A673 (cell line): ENCODE measurements at regions not wholly inside any gene's neighbourhood (a gene's known extent, or its start where the extent isn't known, plus 50 kb on each side); places are given as distances from the start of the nearest gene placed in this dataset.
"Not testable (repeated sequence)": the region's sequence is repeated elsewhere in the genome, so short reads cannot be mapped to it uniquely, and the experiment has no call there.

ENCODE experiments used
- BruUV-seq: library from RNA; stranded (reverse); fragments of 400-500 nt; replicated peaks from 2 replicates; lab custom pipeline; 2021; lab: Mats Ljungman, UMichigan
- CTCF ChIA-PET: fragments of 300-600 bp; sonication (Branson Sonifier 250); formaldehyde crosslinking; loops from one replicate; lab custom pipeline; 2022; ENCODE audit warnings: antibody characterized with exemption; lab: Charles Lee
- POLR2A ChIA-PET: fragments of 300-600 bp; sonication (Branson Sonifier 250); formaldehyde crosslinking; loops from one replicate; lab custom pipeline; 2022; ENCODE audit warnings: antibody characterized with exemption; ENCODE audit not compliant: low non-redundant PET; lab: Charles Lee
- DNase-seq: peaks from one replicate; pipeline ENCODE4 v3.0.0-alpha.2; 2015; ENCODE audit warnings: low spot score
- H3K27ac ChIP-seq: fragments of 200-600 bp; sonication (generic); 2 replicates; pipeline ENCODE4 v1.5.1; 2016; ENCODE audit warnings: mixed run types, low read depth, mild to moderate bottlenecking, mixed read lengths, antibody characterized with exemption, low read length; ENCODE audit not compliant: poor library complexity, severe bottlenecking
- H3K27me3 ChIP-seq: fragments of 200-600 bp; sonication (generic); replicated peaks from 2 replicates; pipeline ENCODE4 v1.6.1; 2017; ENCODE audit warnings: mixed run types, low read depth, mild to moderate bottlenecking, mixed read lengths, antibody characterized with exemption, low read length; ENCODE audit not compliant: insufficient read depth, poor library complexity
- H3K36me3 ChIP-seq: fragments of 200-600 bp; sonication (generic); 2 replicates; pipeline ENCODE4 v1.6.1; 2016; ENCODE audit warnings: mixed run types, mild to moderate bottlenecking, mixed read lengths, antibody characterized with exemption, low read length; ENCODE audit not compliant: insufficient read depth, poor library complexity, severe bottlenecking
- H3K4me1 ChIP-seq: fragments of 200-600 bp; sonication (generic); 2 replicates; pipeline ENCODE4 v1.6.1; 2017; ENCODE audit warnings: mixed run types, mild to moderate bottlenecking, mixed read lengths, antibody characterized with exemption, low read length; ENCODE audit not compliant: insufficient read depth, poor library complexity, severe bottlenecking
- H3K4me3 ChIP-seq: fragments of 200-600 bp; sonication (generic); 2 replicates; pipeline ENCODE4 v1.5.1; 2016; ENCODE audit warnings: low read depth, mixed run types, mild to moderate bottlenecking, mixed read lengths, low read length; ENCODE audit not compliant: poor library complexity, severe bottlenecking
- H3K9me3 ChIP-seq: fragments of 200-600 bp; sonication (generic); 2 replicates; pipeline ENCODE4 v1.6.1; 2016; ENCODE audit warnings: mixed run types, low read depth, mild to moderate bottlenecking, mixed read lengths, antibody characterized with exemption, low read length; ENCODE audit not compliant: poor library complexity, severe bottlenecking
- intact Hi-C: fragments of 100-400 bp; cut with micrococcal nuclease; formaldehyde crosslinking; loops from one replicate; pipeline ENCODE4 v1.10.0; 2022; ENCODE audit not compliant: unreplicated experiment
- TF ChIP-seq, protein P1 (sequence below): fragments of 300-800, 200-600 bp; sonication (generic); conservative IDR thresholded peaks from 2 replicates; pipeline ENCODE4 v1.5.1; 2017; ENCODE audit warnings: low read depth, mild to moderate bottlenecking, antibody characterized with exemption, low read length, moderate library complexity, mixed read lengths

DNA sequence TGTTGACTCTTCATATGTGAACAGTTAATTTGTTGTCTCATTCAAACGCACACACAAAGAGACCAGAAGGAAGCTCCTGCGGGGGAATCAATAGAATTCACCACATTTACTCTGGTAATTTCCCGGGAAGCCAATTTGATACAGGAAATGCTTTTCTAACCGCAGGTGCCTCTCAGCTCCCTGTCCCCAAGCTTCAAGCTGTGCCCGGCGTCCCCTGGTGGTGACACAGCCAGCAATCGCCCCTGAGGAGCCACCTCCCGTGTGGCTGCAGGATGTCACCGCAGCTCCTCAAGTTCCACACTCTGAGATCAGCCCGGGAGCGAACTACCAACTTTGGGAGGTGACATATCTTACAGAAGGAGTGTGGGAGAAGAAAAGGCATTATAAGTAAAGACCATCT lies 318.4 kb downstream of the CEP170 start:
- BruUV-seq, POLR2A ChIA-PET: not testable (repeated sequence)

DNA sequence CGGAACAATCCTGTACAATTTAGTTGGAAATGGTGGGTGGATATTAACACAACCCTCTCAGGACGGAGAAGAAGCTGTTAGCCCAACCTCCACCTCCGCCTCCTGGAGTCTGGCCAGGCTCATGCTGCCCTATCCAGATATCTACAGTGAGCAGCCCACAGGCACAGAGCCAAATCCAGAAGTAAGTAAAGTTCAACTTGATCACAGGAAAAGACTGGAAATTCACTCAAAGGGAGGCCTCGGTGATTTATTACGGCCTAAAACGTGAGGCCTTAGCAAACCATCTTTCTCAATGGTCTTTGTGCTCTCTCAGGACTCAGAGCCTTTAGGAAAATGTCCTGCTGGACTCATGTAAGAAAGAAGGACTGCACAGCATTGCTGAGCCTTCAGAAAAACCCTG lies 330.4 kb downstream of the CEP170 start:
- H3K4me3 ChIP-seq, H3K9me3 ChIP-seq, intact Hi-C loops, H3K27me3 ChIP-seq, H3K36me3 ChIP-seq, CTCF ChIA-PET, POLR2A ChIA-PET: not testable (repeated sequence)
- H3K4me1 ChIP-seq = peaks cover 16% of the 10 kb centered on the region
- BruUV-seq = TSS peak; percentile 78
- peak overlapping the region; percentile 89 for H3K27ac ChIP-seq
- DNase-seq = peak; percentile 90

More for the DNA sequence above, 318.4 kb downstream of the CEP170 start:
- H3K4me3 ChIP-seq, CTCF ChIA-PET, H3K36me3 ChIP-seq, H3K9me3 ChIP-seq, H3K27me3 ChIP-seq, H3K4me1 ChIP-seq: not testable (repeated sequence)
- intact Hi-C loops = loop anchor here (2.0 kb wide), 1 partner anchor 64 kb away; no protein-coding TSS in a partner anchor
- DNase-seq = peak; percentile 95
- H3K27ac ChIP-seq = peak overlapping the region; percentile 90
- TF ChIP-seq, protein P1, sequence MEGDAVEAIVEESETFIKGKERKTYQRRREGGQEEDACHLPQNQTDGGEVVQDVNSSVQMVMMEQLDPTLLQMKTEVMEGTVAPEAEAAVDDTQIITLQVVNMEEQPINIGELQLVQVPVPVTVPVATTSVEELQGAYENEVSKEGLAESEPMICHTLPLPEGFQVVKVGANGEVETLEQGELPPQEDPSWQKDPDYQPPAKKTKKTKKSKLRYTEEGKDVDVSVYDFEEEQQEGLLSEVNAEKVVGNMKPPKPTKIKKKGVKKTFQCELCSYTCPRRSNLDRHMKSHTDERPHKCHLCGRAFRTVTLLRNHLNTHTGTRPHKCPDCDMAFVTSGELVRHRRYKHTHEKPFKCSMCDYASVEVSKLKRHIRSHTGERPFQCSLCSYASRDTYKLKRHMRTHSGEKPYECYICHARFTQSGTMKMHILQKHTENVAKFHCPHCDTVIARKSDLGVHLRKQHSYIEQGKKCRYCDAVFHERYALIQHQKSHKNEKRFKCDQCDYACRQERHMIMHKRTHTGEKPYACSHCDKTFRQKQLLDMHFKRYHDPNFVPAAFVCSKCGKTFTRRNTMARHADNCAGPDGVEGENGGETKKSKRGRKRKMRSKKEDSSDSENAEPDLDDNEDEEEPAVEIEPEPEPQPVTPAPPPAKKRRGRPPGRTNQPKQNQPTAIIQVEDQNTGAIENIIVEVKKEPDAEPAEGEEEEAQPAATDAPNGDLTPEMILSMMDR = peak; percentile 53

DNA sequence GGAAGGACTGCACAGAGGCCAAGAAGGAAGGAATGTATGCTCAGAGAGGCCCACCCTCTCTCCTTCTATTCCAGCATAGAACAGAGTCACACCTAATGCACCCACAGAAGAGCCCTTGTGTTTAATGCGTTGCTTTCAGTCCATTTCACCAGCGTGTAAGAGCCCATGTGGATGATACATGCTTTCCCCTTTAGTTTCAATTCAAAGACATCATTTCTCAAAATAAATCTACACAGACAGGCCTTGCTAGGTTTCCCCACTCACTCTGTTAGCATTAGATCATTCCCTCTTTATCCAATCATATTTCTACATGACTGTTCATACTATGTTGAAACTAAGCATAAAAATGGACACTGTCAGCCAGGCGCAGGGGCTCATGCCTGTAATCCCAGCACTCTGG lies 331.5 kb downstream of the CEP170 start:
- DNase-seq, CTCF ChIA-PET, H3K4me3 ChIP-seq, H3K36me3 ChIP-seq, H3K9me3 ChIP-seq, intact Hi-C loops, H3K27me3 ChIP-seq, POLR2A ChIA-PET, BruUV-seq: not testable (repeated sequence)
- Histone ChIP-seq H3K27ac (peak overlapping the region; percentile 89), H3K4me1 (peaks cover 16% of the 10 kb centered on the region)

DNA sequence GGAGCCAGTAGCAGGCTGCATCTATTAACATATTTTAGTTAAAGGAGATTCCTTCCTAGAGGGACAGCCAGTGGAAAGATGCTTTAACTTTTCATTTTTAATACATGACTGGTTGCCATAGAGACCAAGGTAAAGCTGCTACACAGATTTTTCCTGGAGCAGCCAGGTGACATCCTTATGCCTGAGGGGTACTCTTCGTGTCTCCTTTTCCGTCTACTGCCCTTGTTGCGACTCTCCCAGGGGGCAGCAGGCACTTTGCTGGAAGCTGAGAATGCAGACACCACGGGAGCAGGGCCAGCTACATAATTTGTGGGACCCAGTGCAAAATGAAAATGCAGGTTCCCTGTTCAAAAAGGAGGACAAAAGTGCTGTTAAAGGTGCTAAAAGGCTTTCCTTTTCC lies 340.4 kb downstream of the CEP170 start:
- CTCF ChIA-PET, BruUV-seq, DNase-seq, H3K9me3 ChIP-seq, H3K27me3 ChIP-seq, H3K27ac ChIP-seq, intact Hi-C loops, H3K36me3 ChIP-seq, H3K4me1 ChIP-seq, H3K4me3 ChIP-seq, POLR2A ChIA-PET: not testable (repeated sequence)

DNA sequence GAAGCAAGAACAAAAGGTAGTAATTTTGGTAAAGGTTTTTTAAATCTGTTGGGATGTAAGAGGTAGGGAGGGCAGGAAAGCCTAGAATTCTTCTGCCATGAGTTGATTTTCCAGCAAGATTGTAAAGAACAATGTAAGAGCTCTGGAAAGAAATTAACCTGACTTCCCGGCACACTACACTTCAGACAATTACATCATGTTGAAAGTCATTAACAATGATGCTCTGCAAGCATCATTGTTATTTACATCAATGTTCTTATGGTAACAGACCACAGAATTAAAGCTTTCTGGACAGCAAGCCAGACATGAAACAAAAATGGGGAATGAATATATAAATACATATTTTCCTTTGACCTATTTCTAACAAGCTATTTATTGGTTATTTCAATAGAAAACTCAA lies 342.2 kb downstream of the CEP170 start:
- BruUV-seq, H3K36me3 ChIP-seq, H3K4me3 ChIP-seq, DNase-seq, H3K27ac ChIP-seq, POLR2A ChIA-PET, H3K9me3 ChIP-seq, CTCF ChIA-PET, H3K27me3 ChIP-seq, intact Hi-C loops, H3K4me1 ChIP-seq: not testable (repeated sequence)

DNA sequence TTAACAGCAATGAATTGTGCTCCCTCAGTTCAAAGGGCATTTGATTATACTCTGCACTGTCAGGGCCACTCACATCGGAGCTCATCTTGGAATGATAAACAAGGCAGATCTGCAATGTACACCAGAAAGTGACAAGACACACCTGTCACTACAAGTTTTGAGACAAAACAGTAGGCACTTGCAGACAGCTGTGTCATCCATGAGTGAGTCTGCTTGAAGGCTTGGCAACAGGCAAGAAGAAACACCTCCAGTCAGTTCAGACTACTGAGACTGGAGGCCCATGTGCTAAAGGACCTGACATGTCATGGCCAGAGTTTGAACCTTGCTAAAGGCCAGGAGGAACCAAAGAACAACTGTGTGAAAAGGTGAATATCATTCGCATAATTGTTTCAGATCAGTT lies 354.5 kb downstream of the CEP170 start:
- H3K27me3 ChIP-seq, intact Hi-C loops, H3K9me3 ChIP-seq, BruUV-seq, POLR2A ChIA-PET, H3K36me3 ChIP-seq, DNase-seq, H3K27ac ChIP-seq, CTCF ChIA-PET, H3K4me1 ChIP-seq, H3K4me3 ChIP-seq: not testable (repeated sequence)
